GM23338 (cell line): ENCODE measurements at regions not wholly inside any gene's neighbourhood (a gene's known extent, or its start where the extent isn't known, plus 50 kb on each side); places are given as distances from the start of the nearest gene placed in this dataset.

Experiments
- ATAC-seq: fragments of 200-7000 bp; cut with Tn5 transposase; 3 replicates; pipeline ENCODE4 v1.9.1; 2020
- DNase-seq: peaks from one replicate; pipeline ENCODE4 v3.0.0-alpha.2; 2015; ENCODE audit warnings: low spot score
- H2AFZ ChIP-seq: fragments of 200-600 bp; sonication (generic); 2 replicates; pipeline ENCODE4 v1.8.0; 2016; ENCODE audit warnings: antibody characterized with exemption, mild to moderate bottlenecking, moderate library complexity
- H3F3A ChIP-seq: fragments of 200-600 bp; sonication (generic); replicated peaks from 2 replicates; pipeline ENCODE4 v1.8.0; 2017; ENCODE audit warnings: antibody characterized with exemption, mixed run types, low read depth
- H3K27ac ChIP-seq: fragments of 200-600 bp; sonication (generic); 2 replicates; pipeline ENCODE4 v1.6.1; 2016; ENCODE audit warnings: low read depth
- H3K27me3 ChIP-seq: fragments of 200-600 bp; sonication (generic); 2 replicates; pipeline ENCODE4 v1.8.0; 2016; ENCODE audit warnings: mild to moderate bottlenecking, mixed run types, moderate library complexity; ENCODE audit not compliant: insufficient read depth
- H3K36me3 ChIP-seq: fragments of 200-600 bp; sonication (generic); 2 replicates; pipeline ENCODE4 v1.8.0; 2016; ENCODE audit warnings: mild to moderate bottlenecking; ENCODE audit not compliant: insufficient read depth
- H3K4me1 ChIP-seq: fragments of 200-600 bp; sonication (generic); 2 replicates; pipeline ENCODE4 v1.8.0; 2016; ENCODE audit warnings: mild to moderate bottlenecking, moderate library complexity; ENCODE audit not compliant: insufficient read depth
- H3K4me2 ChIP-seq: fragments of 200-600 bp; sonication (generic); 2 replicates; pipeline ENCODE4 v1.7.1; 2017; ENCODE audit warnings: mixed run types
- H3K4me3 ChIP-seq: fragments of 200-600 bp; sonication (generic); 2 replicates; pipeline ENCODE4 v1.6.1; 2016; ENCODE audit warnings: mixed run types
- H3K79me2 ChIP-seq: fragments of 200-600 bp; sonication (generic); replicated peaks from 2 replicates; pipeline ENCODE4 v1.8.0; 2017; ENCODE audit warnings: mild to moderate bottlenecking; ENCODE audit not compliant: insufficient read depth
- H3K9me2 ChIP-seq: fragments of 200-600 bp; sonication (generic); 2 replicates; pipeline ENCODE4 v1.8.0; 2017; ENCODE audit not compliant: insufficient read depth
- H4K20me1 ChIP-seq: fragments of 200-600 bp; sonication (generic); replicated peaks from 2 replicates; pipeline ENCODE4 v1.8.0; 2017; ENCODE audit warnings: mild to moderate bottlenecking; ENCODE audit not compliant: insufficient read depth
- H3K27ac Mint-ChIP-seq: 2 replicates; pipeline ENCODE4 v1.8.0; 2020; ENCODE audit warnings: inconsistent platforms, mild to moderate bottlenecking, moderate library complexity, mixed read lengths
- H3K27me3 Mint-ChIP-seq: 3 replicates; pipeline ENCODE4 v1.8.0; 2022; ENCODE audit warnings: low read depth, mild to moderate bottlenecking, moderate library complexity, mixed read lengths, inconsistent platforms; ENCODE audit not compliant: insufficient read depth, poor library complexity
- H3K36me3 Mint-ChIP-seq: 3 replicates; pipeline ENCODE4 v1.8.0; 2021; ENCODE audit warnings: low read depth, mild to moderate bottlenecking, inconsistent platforms, moderate library complexity, mixed read lengths
- H3K4me1 Mint-ChIP-seq: 3 replicates; pipeline ENCODE4 v1.8.0; 2020; ENCODE audit warnings: mild to moderate bottlenecking, inconsistent platforms, mixed read lengths
- H3K4me3 Mint-ChIP-seq: 3 replicates; pipeline ENCODE4 v1.8.0; 2021; ENCODE audit warnings: moderate library complexity, mild to moderate bottlenecking, inconsistent platforms, mixed read lengths
- H3K9me3 Mint-ChIP-seq: 3 replicates; pipeline ENCODE4 v1.8.0; 2020; ENCODE audit warnings: moderate library complexity, mild to moderate bottlenecking, inconsistent platforms, mixed read lengths
- CREB1 ChIP-seq: fragments of 250-450 bp; sonication (Bioruptor Pico); IDR thresholded peaks from 2 replicates; pipeline ENCODE4 v1.5.0; 2020; ENCODE audit warnings: low read depth, mild to moderate bottlenecking, moderate library complexity
- CTCF ChIP-seq, 2 experiments: fragments of 200-600 bp in 1 of 2; sonication (generic) in 1 of 2; conservative IDR thresholded peaks; 2 replicates each; pipeline versions ENCODE4 v1.5.1 to v1.6.1; 2016 to 2017; ENCODE audit warnings: antibody characterized with exemption in 2 of 2, low read depth in 2 of 2, mild to moderate bottlenecking in 2 of 2, moderate library complexity in 1 of 2
- ETS1 ChIP-seq: IDR thresholded peaks from 2 replicates; pipeline ENCODE4 v1.6.1; 2016; ENCODE audit warnings: antibody characterized with exemption
- EZH2 ChIP-seq: fragments of 200-600 bp; sonication (generic); IDR thresholded peaks from one replicate; pipeline ENCODE4 v1.8.0; 2017; ENCODE audit warnings: antibody characterized with exemption, mild to moderate bottlenecking, low read depth; ENCODE audit not compliant: unreplicated experiment
- EZH2phosphoT487 ChIP-seq: fragments of 200-600 bp; sonication (generic); IDR thresholded peaks from one replicate; pipeline ENCODE4 v1.8.1; 2018; ENCODE audit warnings: antibody characterized with exemption; ENCODE audit not compliant: unreplicated experiment
- JUNB ChIP-seq: IDR thresholded peaks from one replicate; pipeline ENCODE4 v1.6.1; 2016; ENCODE audit warnings: antibody characterized with exemption; ENCODE audit not compliant: unreplicated experiment
- NANOG ChIP-seq: IDR thresholded peaks from 2 replicates; pipeline ENCODE4 v1.6.1; 2016; ENCODE audit warnings: antibody characterized with exemption, borderline replicate concordance
- POLR2AphosphoS5 ChIP-seq: IDR thresholded peaks from 2 replicates; pipeline ENCODE4 v1.6.1; 2016; ENCODE audit warnings: antibody characterized with exemption, low read depth
- REST ChIP-seq: IDR thresholded peaks from one replicate; pipeline ENCODE4 v1.6.1; 2018; ENCODE audit warnings: antibody characterized with exemption; ENCODE audit not compliant: unreplicated experiment
- STAT1 ChIP-seq: IDR thresholded peaks from one replicate; pipeline ENCODE4 v1.6.1; 2016; ENCODE audit warnings: antibody characterized with exemption; ENCODE audit not compliant: unreplicated experiment
- ZNF114 ChIP-seq: fragments of 250-450 bp; sonication (Bioruptor Pico); IDR thresholded peaks from 2 replicates; pipeline ENCODE4 v1.5.0; 2020; ENCODE audit warnings: mild to moderate bottlenecking, moderate library complexity
- ZNF331 ChIP-seq: fragments of 250-450 bp; sonication (Bioruptor Pico); IDR thresholded peaks from 2 replicates; pipeline ENCODE4 v1.5.0; 2020; ENCODE audit warnings: low read depth, mild to moderate bottlenecking, moderate library complexity
- ZNF462 ChIP-seq: fragments of 250-450 bp; sonication (Bioruptor Pico); IDR thresholded peaks from 2 replicates; pipeline ENCODE4 v1.5.0; 2020; ENCODE audit warnings: mild to moderate bottlenecking, moderate library complexity

- Mint-ChIP-seq H3K27me3 (no peaks in the 10 kb centered on the region), H3K27ac (no peak overlapping the region), H3K9me3 (no peaks in the 10 kb centered on the region), H3K4me1 (peaks cover 10% of the 10 kb centered on the region; the same call in 2 of the 3 replicates), H3K4me3 (no peak overlapping the region), H3K36me3 (no peaks in the 10 kb centered on the region)
- H3K4me2 ChIP-seq = no peak overlapping the region
- H3K27me3 ChIP-seq = no peaks in the 10 kb centered on the region
- H3K79me2 ChIP-seq = no peaks in the 10 kb centered on the region
- no peak overlapping the region for H3K27ac ChIP-seq
- H3K36me3 ChIP-seq = no peaks in the 10 kb centered on the region
- H3K9me2 ChIP-seq = peaks cover 3% of the 10 kb centered on the region; the same call in 1 of the 2 replicates
- DNase-seq (no peak), ATAC-seq (no peak)
- H3F3A ChIP-seq = no peaks in the 10 kb centered on the region
- no peak for TF ChIP-seq ZNF114 (CRISPR knock-in tag)
- no peak for TF ChIP-seq REST
- no peak for TF ChIP-seq CTCF (conservative IDR thresholded peaks at IDR 0.05; ENCODE audit: low read depth in 2 of 2)
- TF ChIP-seq EZH2 = no peak
- TF ChIP-seq POLR2AphosphoS5 = no peak
- TF ChIP-seq JUNB = no peak
- TF ChIP-seq ZNF331 (CRISPR knock-in tag) = no peak
- no peak for TF ChIP-seq STAT1
- TF ChIP-seq EZH2phosphoT487 = no peak
- no peak for TF ChIP-seq NANOG
- no peak for TF ChIP-seq CREB1 (CRISPR knock-in tag)
- no peak for TF ChIP-seq ZNF462 (CRISPR knock-in tag)
- no peak for TF ChIP-seq ETS1
- no peaks in the 10 kb centered on the region for H4K20me1 ChIP-seq
- H3K4me3 ChIP-seq = no peak overlapping the region
- no peak overlapping the region for H2AFZ ChIP-seq
- H3K4me1 ChIP-seq = peaks cover 11% of the 10 kb centered on the region
Measured at GRCh38 chr18:43777636-43778304, 500.5 kb upstream of the SYT4 start.
